Adrenal gland (tissue), 5 donors: ENCODE measurements at regions not wholly inside any gene's neighbourhood (a gene's known extent, or its start where the extent isn't known, plus 50 kb on each side); places are given as distances from the start of the nearest gene placed in this dataset.

Experiments
- POLR2A ChIP-seq, 2 donors: fragments of 450-650 bp; IDR thresholded peaks; one replicate each; pipeline ENCODE4 v1.6.1; 2017; ENCODE audit warnings: antibody characterized with exemption in 2 of 2, mild to moderate bottlenecking in 2 of 2, moderate library complexity in 1 of 2
- TF ChIP-seq, protein P1 (sequence below), 6 experiments: fragments of 450-650 bp in 4 of 6; fragments of 200-600 bp in 2 of 6; sonication (generic) in 1 of 6; IDR thresholded peaks; 1 replicate in 5 of 6; 2 replicates in 1 of 6; pipeline versions ENCODE4 v1.5.1 to v1.8.0; 2016 to 2021; ENCODE audit warnings: antibody characterized with exemption in 6 of 6, mild to moderate bottlenecking in 2 of 6, moderate library complexity in 1 of 6
- donor health status: DM: no; HTN: no; CAD: no.

DNA sequence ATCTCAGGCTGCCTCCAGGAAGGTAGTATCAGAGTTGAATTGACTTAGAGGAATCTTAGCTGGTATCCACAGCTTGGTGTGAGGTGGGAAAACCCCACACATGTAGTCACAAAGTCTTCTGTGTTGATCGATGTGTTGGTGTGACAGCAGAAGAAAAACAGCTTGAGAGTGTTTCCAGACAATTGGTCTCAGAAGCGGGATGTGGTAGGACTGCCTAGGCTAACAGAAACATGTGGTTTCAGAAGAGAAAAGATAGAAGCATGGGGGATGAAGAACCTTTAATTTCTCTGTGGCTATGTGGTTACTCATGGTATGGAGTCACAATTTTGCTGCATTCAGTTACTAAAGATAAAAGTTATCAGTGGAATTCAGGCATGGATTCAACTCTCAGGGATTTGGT lies 134.7 kb upstream of the SLITRK5 start:
- TF ChIP-seq, protein P1, sequence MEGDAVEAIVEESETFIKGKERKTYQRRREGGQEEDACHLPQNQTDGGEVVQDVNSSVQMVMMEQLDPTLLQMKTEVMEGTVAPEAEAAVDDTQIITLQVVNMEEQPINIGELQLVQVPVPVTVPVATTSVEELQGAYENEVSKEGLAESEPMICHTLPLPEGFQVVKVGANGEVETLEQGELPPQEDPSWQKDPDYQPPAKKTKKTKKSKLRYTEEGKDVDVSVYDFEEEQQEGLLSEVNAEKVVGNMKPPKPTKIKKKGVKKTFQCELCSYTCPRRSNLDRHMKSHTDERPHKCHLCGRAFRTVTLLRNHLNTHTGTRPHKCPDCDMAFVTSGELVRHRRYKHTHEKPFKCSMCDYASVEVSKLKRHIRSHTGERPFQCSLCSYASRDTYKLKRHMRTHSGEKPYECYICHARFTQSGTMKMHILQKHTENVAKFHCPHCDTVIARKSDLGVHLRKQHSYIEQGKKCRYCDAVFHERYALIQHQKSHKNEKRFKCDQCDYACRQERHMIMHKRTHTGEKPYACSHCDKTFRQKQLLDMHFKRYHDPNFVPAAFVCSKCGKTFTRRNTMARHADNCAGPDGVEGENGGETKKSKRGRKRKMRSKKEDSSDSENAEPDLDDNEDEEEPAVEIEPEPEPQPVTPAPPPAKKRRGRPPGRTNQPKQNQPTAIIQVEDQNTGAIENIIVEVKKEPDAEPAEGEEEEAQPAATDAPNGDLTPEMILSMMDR (IDR thresholded peaks at IDR 0.05): no peak
- no peak for TF ChIP-seq POLR2A (IDR thresholded peaks at IDR 0.05)
